ENCODE measurements at regions not wholly inside any gene's neighbourhood (a gene's known extent, or its start where the extent isn't known, plus 50 kb on each side); places are given as distances from the start of the nearest gene placed in this dataset.

DNA sequence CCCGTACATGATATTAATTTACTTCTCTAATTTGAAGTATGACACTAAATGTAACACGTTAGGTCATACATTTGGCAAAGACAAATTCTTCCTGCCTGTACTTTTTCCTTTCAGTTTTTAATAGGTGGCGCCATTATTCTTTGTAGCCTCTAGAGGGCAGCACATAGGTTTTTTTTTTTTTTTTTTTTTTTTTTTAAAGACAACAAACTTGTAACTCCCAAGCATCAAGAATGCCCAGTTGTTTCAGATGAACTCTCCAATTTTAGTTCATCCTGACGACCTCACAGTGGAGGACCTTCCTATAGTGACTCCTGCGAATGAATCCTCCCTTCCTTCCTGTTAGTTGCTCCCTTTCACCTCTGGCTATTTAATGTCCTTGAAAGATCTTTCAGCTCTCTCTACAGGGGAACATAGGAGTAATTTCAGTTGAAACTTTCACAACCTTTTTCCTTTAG lies 139.3 kb upstream of the HDAC9 start:
- TF ChIP-seq, protein P1, sequence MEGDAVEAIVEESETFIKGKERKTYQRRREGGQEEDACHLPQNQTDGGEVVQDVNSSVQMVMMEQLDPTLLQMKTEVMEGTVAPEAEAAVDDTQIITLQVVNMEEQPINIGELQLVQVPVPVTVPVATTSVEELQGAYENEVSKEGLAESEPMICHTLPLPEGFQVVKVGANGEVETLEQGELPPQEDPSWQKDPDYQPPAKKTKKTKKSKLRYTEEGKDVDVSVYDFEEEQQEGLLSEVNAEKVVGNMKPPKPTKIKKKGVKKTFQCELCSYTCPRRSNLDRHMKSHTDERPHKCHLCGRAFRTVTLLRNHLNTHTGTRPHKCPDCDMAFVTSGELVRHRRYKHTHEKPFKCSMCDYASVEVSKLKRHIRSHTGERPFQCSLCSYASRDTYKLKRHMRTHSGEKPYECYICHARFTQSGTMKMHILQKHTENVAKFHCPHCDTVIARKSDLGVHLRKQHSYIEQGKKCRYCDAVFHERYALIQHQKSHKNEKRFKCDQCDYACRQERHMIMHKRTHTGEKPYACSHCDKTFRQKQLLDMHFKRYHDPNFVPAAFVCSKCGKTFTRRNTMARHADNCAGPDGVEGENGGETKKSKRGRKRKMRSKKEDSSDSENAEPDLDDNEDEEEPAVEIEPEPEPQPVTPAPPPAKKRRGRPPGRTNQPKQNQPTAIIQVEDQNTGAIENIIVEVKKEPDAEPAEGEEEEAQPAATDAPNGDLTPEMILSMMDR (IDR thresholded peaks at IDR 0.05) = peak; percentile 43
- H3K27ac ChIP-seq = no peak overlapping the region
- DNase-seq (ENCODE audit: low spot score) = no peak
- H3K4me3 ChIP-seq = peak overlapping the region; percentile 52

DNA sequence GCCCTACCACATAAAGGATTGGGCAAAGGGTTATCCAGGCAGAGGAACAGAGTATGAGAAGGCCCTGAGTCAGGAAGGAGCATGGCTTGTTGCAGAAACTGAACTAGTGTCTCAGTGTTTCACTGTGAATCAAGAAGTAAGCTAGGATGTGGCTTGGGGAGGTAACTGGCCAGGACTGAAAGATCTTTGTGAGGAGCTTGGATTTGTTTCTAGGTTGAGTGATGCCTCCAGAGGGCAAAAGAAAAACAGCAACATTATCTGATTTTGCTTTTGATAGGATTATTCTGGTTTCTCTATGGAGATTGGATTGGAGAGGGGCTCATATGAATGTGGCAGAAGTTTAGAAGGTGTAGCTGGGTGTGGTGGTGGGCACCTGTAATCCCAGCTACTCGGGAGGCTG lies 137.9 kb upstream of the HDAC9 start:
- H3K27ac ChIP-seq = no peak overlapping the region
- TF ChIP-seq, protein P1 (IDR thresholded peaks at IDR 0.05) = no peak
- no peak for DNase-seq (ENCODE audit: low spot score)
- no peak overlapping the region for H3K4me3 ChIP-seq

GRCh38 chr7:18361756-18362155 lies 133.8 kb upstream of the HDAC9 start:
- Histone ChIP-seq H3K27ac (no peak overlapping the region), H3K4me3 (no peak overlapping the region)
- TF ChIP-seq, protein P1 (IDR thresholded peaks at IDR 0.05) = no peak
- DNase-seq (ENCODE audit: low spot score) = no peak

- no peak overlapping the region for H3K27ac ChIP-seq
- H3K4me3 ChIP-seq = no peak overlapping the region
- DNase-seq (ENCODE audit: low spot score) = no peak
- TF ChIP-seq, protein P1 (IDR thresholded peaks at IDR 0.05) = no peak
Measured at GRCh38 chr7:18363751-18364380, 131.7 kb upstream of the HDAC9 start.

GRCh38 chr7:18364396-18364795 lies 131.2 kb upstream of the HDAC9 start:
- no peak for DNase-seq (ENCODE audit: low spot score)
- TF ChIP-seq, protein P1 (IDR thresholded peaks at IDR 0.05) = no peak
- no peak overlapping the region for H3K4me3 ChIP-seq
- H3K27ac ChIP-seq = no peak overlapping the region

DNA sequence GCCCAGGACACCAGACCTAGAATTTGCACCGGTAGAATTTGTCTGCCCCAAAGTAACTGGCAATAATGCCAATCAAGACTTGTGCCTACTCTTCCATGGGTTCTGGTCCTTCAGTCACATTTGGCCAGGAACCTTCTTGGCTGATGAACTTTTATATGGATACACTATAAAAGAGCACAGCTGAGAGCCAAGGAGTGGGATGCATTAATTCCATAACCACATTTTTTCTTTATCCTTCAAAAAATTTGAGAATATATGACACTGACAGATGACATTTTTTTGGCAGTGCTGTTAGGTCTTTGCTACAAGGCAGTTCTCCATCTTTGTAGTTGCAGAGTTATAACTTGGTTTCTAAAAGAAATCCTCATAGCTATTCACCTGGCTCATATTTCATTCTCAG lies 129.2 kb upstream of the HDAC9 start:
- TF ChIP-seq, protein P1 (IDR thresholded peaks at IDR 0.05) = no peak
- Histone ChIP-seq H3K27ac (no peak overlapping the region), H3K4me3 (no peak overlapping the region)
- DNase-seq (ENCODE audit: low spot score) = no peak

DNA sequence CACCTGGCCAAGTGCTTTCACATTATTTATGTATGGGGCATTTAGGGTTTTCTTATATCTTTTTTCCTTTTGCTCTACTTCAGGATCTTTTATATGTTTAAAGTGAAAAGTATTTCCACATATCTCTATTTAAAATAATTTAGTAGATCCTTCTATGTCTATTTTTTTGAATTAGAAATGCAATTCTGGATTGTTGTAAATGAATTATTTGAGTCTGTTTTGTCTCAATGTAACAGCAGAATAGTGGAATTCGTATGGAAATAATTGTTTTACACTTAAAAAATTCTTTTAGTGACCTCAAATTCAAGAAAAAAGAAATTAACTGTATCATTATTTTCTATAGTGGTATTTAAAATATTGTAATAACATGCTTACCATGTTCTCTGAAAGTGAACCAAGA lies 126.5 kb upstream of the HDAC9 start:
- no peak for DNase-seq (ENCODE audit: low spot score)
- TF ChIP-seq, protein P1 (IDR thresholded peaks at IDR 0.05) = no peak
- Histone ChIP-seq H3K27ac (no peak overlapping the region), H3K4me3 (no peak overlapping the region)

All from coronary artery (tissue), 2 donors.